Activated naive CD4-positive, alpha-beta T cell treated with anti-CD3 and anti-CD28 coated beads for 36 hours (primary cell): ENCODE measurements at regions not wholly inside any gene's neighbourhood (a gene's known extent, or its start where the extent isn't known, plus 50 kb on each side); places are given as distances from the start of the nearest gene placed in this dataset.

ENCODE experiments used
- CTCF ChIA-PET: fragments of 350-600 bp; sonication (Branson Sonifier 250); formaldehyde crosslinking; loops from one replicate; lab custom pipeline; 2021; ENCODE audit warnings: antibody characterized with exemption; lab: Charles Lee
- DNase-seq: peaks from one replicate; pipeline ENCODE4 v3.0.0-alpha.2; 2020
- H3K27ac Mint-ChIP-seq: one replicate; pipeline ENCODE4 v1.8.0; 2021; ENCODE audit warnings: mild to moderate bottlenecking, mixed read lengths
- H3K27me3 Mint-ChIP-seq: one replicate; pipeline ENCODE4 v1.8.0; 2021; ENCODE audit warnings: low read depth, mixed read lengths
- H3K36me3 Mint-ChIP-seq: one replicate; pipeline ENCODE4 v1.8.0; 2021; ENCODE audit warnings: low read depth, mixed read lengths
- H3K4me1 Mint-ChIP-seq: one replicate; pipeline ENCODE4 v1.8.0; 2021; ENCODE audit warnings: low read depth, mixed read lengths
- H3K4me3 Mint-ChIP-seq: one replicate; pipeline ENCODE4 v1.8.0; 2021; ENCODE audit warnings: mild to moderate bottlenecking, moderate library complexity, mixed read lengths
- H3K9me3 Mint-ChIP-seq: one replicate; pipeline ENCODE4 v1.8.0; 2021; ENCODE audit warnings: mixed read lengths
- intact Hi-C: fragments of 100-400 bp; cut with micrococcal nuclease; formaldehyde crosslinking; loops from one replicate; pipeline ENCODE4 v1.15.1; 2023

- Mint-ChIP-seq H3K36me3 (no peaks in the 10 kb centered on the region), H3K4me3 (no peak overlapping the region), H3K4me1 (no peaks in the 10 kb centered on the region), H3K27me3 (no peaks in the 10 kb centered on the region), H3K9me3 (no peaks in the 10 kb centered on the region), H3K27ac (no peak overlapping the region)
- no peak for DNase-seq
- intact Hi-C loops, result no loop called here
- CTCF ChIA-PET, result no interaction called here
Observed at GRCh38 chr7:81604075-81604807, 165.6 kb downstream of the HGF start.

- no peaks in the 10 kb centered on the region for H3K4me1 Mint-ChIP-seq
- H3K9me3 Mint-ChIP-seq, result peaks cover 1% of the 10 kb centered on the region
- no peak overlapping the region for H3K4me3 Mint-ChIP-seq
- no peak for DNase-seq
- CTCF ChIA-PET, result no interaction called here
- H3K36me3 Mint-ChIP-seq, result no peaks in the 10 kb centered on the region
- intact Hi-C loops, result no loop called here
- no peaks in the 10 kb centered on the region for H3K27me3 Mint-ChIP-seq
- H3K27ac Mint-ChIP-seq, result no peak overlapping the region
Observed at GRCh38 chr7:81600608-81601007, 169.2 kb downstream of the HGF start.

GRCh38 chr7:81598951-81599350, 170.9 kb downstream of the HGF start:
- intact Hi-C loops, result no loop called here
- no peak for DNase-seq
- Mint-ChIP-seq H3K9me3 (peaks cover 1% of the 10 kb centered on the region), H3K4me3 (no peak overlapping the region), H3K4me1 (no peaks in the 10 kb centered on the region), H3K27me3 (no peaks in the 10 kb centered on the region), H3K36me3 (no peaks in the 10 kb centered on the region), H3K27ac (no peak overlapping the region)
- CTCF ChIA-PET, result no interaction called here

- Mint-ChIP-seq H3K27ac (no peak overlapping the region), H3K36me3 (no peaks in the 10 kb centered on the region), H3K4me3 (no peak overlapping the region), H3K4me1 (no peaks in the 10 kb centered on the region), H3K27me3 (no peaks in the 10 kb centered on the region), H3K9me3 (peaks cover 1% of the 10 kb centered on the region)
- CTCF ChIA-PET, result no interaction called here
- no peak for DNase-seq
- intact Hi-C loops, result no loop called here
Observed at GRCh38 chr7:81594767-81595166, 175.1 kb downstream of the HGF start.

- CTCF ChIA-PET, result no interaction called here
- intact Hi-C loops, result no loop called here
- Mint-ChIP-seq H3K9me3 (peaks cover 3% of the 10 kb centered on the region), H3K36me3 (no peaks in the 10 kb centered on the region), H3K27ac (no peak overlapping the region), H3K4me3 (no peak overlapping the region), H3K4me1 (no peaks in the 10 kb centered on the region), H3K27me3 (no peaks in the 10 kb centered on the region)
- DNase-seq, result no peak
Observed at GRCh38 chr7:81590131-81590530, 179.7 kb downstream of the HGF start.

- CTCF ChIA-PET, result no interaction called here
- Mint-ChIP-seq H3K9me3 (peaks cover 3% of the 10 kb centered on the region), H3K4me1 (no peaks in the 10 kb centered on the region), H3K36me3 (no peaks in the 10 kb centered on the region), H3K27ac (no peak overlapping the region), H3K4me3 (no peak overlapping the region), H3K27me3 (no peaks in the 10 kb centered on the region)
- DNase-seq, result no peak
- intact Hi-C loops, result no loop called here
Observed at GRCh38 chr7:81584667-81585066, 185.2 kb downstream of the HGF start.

GRCh38 chr7:81583882-81584533, 185.8 kb downstream of the HGF start:
- H3K4me1 Mint-ChIP-seq, result no peaks in the 10 kb centered on the region
- intact Hi-C loops, result no loop called here
- no peak overlapping the region for H3K4me3 Mint-ChIP-seq
- H3K36me3 Mint-ChIP-seq, result no peaks in the 10 kb centered on the region
- CTCF ChIA-PET, result no interaction called here
- DNase-seq, result no peak
- no peaks in the 10 kb centered on the region for H3K27me3 Mint-ChIP-seq
- H3K27ac Mint-ChIP-seq, result no peak overlapping the region
- H3K9me3 Mint-ChIP-seq, result peaks cover 3% of the 10 kb centered on the region

- Mint-ChIP-seq H3K4me3 (no peak overlapping the region), H3K9me3 (peaks cover 4% of the 10 kb centered on the region), H3K27ac (no peak overlapping the region), H3K36me3 (no peaks in the 10 kb centered on the region), H3K4me1 (no peaks in the 10 kb centered on the region), H3K27me3 (no peaks in the 10 kb centered on the region)
- no peak for DNase-seq
- CTCF ChIA-PET, result no interaction called here
- intact Hi-C loops, result no loop called here
Observed at GRCh38 chr7:81583090-81583489, 186.8 kb downstream of the HGF start.

GRCh38 chr7:81577642-81578340, 192.1 kb downstream of the HGF start:
- intact Hi-C loops, result no loop called here
- Mint-ChIP-seq H3K27ac (no peak overlapping the region), H3K9me3 (peaks cover 3% of the 10 kb centered on the region), H3K36me3 (no peaks in the 10 kb centered on the region), H3K4me3 (no peak overlapping the region), H3K4me1 (no peaks in the 10 kb centered on the region), H3K27me3 (no peaks in the 10 kb centered on the region)
- CTCF ChIA-PET, result no interaction called here
- DNase-seq, result no peak

GRCh38 chr7:81574723-81575326, 195.0 kb downstream of the HGF start:
- Mint-ChIP-seq H3K9me3 (peaks cover 3% of the 10 kb centered on the region), H3K36me3 (no peaks in the 10 kb centered on the region), H3K4me3 (no peak overlapping the region), H3K27ac (no peak overlapping the region), H3K4me1 (no peaks in the 10 kb centered on the region), H3K27me3 (no peaks in the 10 kb centered on the region)
- DNase-seq, result no peak
- CTCF ChIA-PET, result no interaction called here
- intact Hi-C loops, result no loop called here

GRCh38 chr7:81573932-81574331, 195.9 kb downstream of the HGF start:
- CTCF ChIA-PET, result no interaction called here
- no peak for DNase-seq
- peaks cover 2% of the 10 kb centered on the region for H3K9me3 Mint-ChIP-seq
- no peak overlapping the region for H3K4me3 Mint-ChIP-seq
- no peaks in the 10 kb centered on the region for H3K27me3 Mint-ChIP-seq
- H3K4me1 Mint-ChIP-seq, result no peaks in the 10 kb centered on the region
- H3K27ac Mint-ChIP-seq, result no peak overlapping the region
- no peaks in the 10 kb centered on the region for H3K36me3 Mint-ChIP-seq
- intact Hi-C loops, result no loop called here

- no peak overlapping the region for H3K27ac Mint-ChIP-seq
- peaks cover 2% of the 10 kb centered on the region for H3K9me3 Mint-ChIP-seq
- H3K36me3 Mint-ChIP-seq, result no peaks in the 10 kb centered on the region
- H3K4me1 Mint-ChIP-seq, result no peaks in the 10 kb centered on the region
- no peaks in the 10 kb centered on the region for H3K27me3 Mint-ChIP-seq
- intact Hi-C loops, result no loop called here
- CTCF ChIA-PET, result interaction anchor here (0.7 kb wide), 1 partner anchor 13 kb away, joined by 3 read pairs; no protein-coding TSS in a partner anchor
- DNase-seq, result no peak
- H3K4me3 Mint-ChIP-seq, result no peak overlapping the region
Observed at GRCh38 chr7:81573128-81573527, 196.7 kb downstream of the HGF start.
